Uterus (tissue), 2 donors: ENCODE measurements at regions not wholly inside any gene's neighbourhood (a gene's known extent, or its start where the extent isn't known, plus 50 kb on each side); places are given as distances from the start of the nearest gene placed in this dataset.

ENCODE experiments used
- POLR2A ChIP-seq, 2 donors: fragments of 450-650 bp; IDR thresholded peaks; one replicate each; pipeline ENCODE4 v1.6.1; 2016; ENCODE audit warnings: antibody characterized with exemption in 2 of 2, mild to moderate bottlenecking in 1 of 2, moderate library complexity in 1 of 2
- TF ChIP-seq, protein P1 (sequence below), 4 experiments: fragments of 200-600 bp in 2 of 4; fragments of 450-650 bp in 2 of 4; sonication (generic) in 2 of 4; IDR thresholded peaks; one replicate each; pipeline ENCODE4 v1.5.1; 2016 to 2019; ENCODE audit warnings: antibody characterized with exemption in 4 of 4, mild to moderate bottlenecking in 2 of 4, moderate library complexity in 1 of 4

DNA sequence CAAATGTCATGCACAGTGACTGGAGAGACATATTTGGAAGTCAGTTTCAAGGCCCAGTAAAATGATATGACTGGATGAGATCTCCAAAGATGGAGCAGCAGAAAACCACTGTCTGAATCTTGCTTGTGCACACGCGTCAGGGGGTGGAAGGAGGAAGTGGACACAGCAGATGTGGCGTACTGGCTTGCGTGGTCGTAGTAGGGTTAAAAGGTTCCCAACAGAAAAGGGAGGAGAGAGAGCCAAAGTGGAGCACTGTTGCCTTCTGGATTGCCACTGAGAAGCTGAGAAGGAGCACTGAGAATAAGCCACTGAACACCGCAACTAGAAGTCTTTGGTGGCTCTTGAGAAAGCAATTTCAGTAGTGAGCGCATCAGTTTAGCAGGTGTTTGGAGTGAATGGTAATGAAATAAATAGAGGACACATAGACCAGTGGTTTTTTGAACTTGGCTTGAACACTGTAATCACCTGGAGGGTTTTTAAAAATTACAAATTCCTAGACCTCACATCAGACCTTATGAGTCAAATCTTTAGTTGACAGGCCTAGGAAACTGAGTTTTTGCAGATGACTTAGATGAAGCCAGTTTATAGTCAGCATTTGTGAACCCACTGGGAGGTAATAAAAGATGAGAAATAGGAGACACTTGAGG lies 227.3 kb downstream of the PTEN start:
- TF ChIP-seq, protein P1, sequence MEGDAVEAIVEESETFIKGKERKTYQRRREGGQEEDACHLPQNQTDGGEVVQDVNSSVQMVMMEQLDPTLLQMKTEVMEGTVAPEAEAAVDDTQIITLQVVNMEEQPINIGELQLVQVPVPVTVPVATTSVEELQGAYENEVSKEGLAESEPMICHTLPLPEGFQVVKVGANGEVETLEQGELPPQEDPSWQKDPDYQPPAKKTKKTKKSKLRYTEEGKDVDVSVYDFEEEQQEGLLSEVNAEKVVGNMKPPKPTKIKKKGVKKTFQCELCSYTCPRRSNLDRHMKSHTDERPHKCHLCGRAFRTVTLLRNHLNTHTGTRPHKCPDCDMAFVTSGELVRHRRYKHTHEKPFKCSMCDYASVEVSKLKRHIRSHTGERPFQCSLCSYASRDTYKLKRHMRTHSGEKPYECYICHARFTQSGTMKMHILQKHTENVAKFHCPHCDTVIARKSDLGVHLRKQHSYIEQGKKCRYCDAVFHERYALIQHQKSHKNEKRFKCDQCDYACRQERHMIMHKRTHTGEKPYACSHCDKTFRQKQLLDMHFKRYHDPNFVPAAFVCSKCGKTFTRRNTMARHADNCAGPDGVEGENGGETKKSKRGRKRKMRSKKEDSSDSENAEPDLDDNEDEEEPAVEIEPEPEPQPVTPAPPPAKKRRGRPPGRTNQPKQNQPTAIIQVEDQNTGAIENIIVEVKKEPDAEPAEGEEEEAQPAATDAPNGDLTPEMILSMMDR (IDR thresholded peaks at IDR 0.05) = no peak
- TF ChIP-seq POLR2A (IDR thresholded peaks at IDR 0.05) = no peak
